MM.1S (cell line): ENCODE measurements at regions not wholly inside any gene's neighbourhood (a gene's known extent, or its start where the extent isn't known, plus 50 kb on each side); places are given as distances from the start of the nearest gene placed in this dataset.

ENCODE experiments used
- DNase-seq: peaks from one replicate; pipeline ENCODE4 v3.0.0-alpha.2; 2015
- H2AFZ ChIP-seq: fragments of 300-600 bp; sonication (generic); 2 replicates; pipeline ENCODE4 v1.6.0; 2016; ENCODE audit warnings: antibody characterized with exemption, low read length
- H3F3A ChIP-seq: fragments of 300-600 bp; sonication (generic); 2 replicates; pipeline ENCODE4 v1.6.1; 2016; ENCODE audit warnings: mild to moderate bottlenecking, antibody characterized with exemption, low read length, moderate library complexity, mixed read lengths; ENCODE audit not compliant: insufficient read depth
- H3K27ac ChIP-seq: fragments of 300-600 bp; sonication (generic); 2 replicates; pipeline ENCODE4 v1.5.1; 2016; ENCODE audit warnings: mild to moderate bottlenecking, low read length
- H3K27me3 ChIP-seq: fragments of 300-600 bp; sonication (generic); replicated peaks from 2 replicates; pipeline ENCODE4 v1.6.0; 2016; ENCODE audit warnings: low read length; ENCODE audit not compliant: insufficient read depth
- H3K36me3 ChIP-seq: fragments of 300-600 bp; sonication (generic); replicated peaks from 2 replicates; pipeline ENCODE4 v1.6.1; 2016; ENCODE audit warnings: mild to moderate bottlenecking, low read length, mixed read lengths; ENCODE audit not compliant: insufficient read depth
- H3K4me1 ChIP-seq: fragments of 300-600 bp; sonication (generic); 2 replicates; pipeline ENCODE4 v1.6.1; 2016; ENCODE audit warnings: low read length, mixed read lengths
- H3K4me2 ChIP-seq: fragments of 300-600 bp; sonication (generic); 2 replicates; pipeline ENCODE4 v1.6.0; 2016; ENCODE audit warnings: low read depth, low read length
- H3K4me3 ChIP-seq: fragments of 300-600 bp; sonication (generic); 2 replicates; pipeline ENCODE4 v1.5.1; 2016; ENCODE audit warnings: low read length, mixed read lengths
- H3K79me2 ChIP-seq: fragments of 300-600 bp; sonication (generic); 2 replicates; pipeline ENCODE4 v1.6.1; 2016; ENCODE audit warnings: mixed run types, low read length, mixed read lengths
- H3K9ac ChIP-seq: fragments of 300-600 bp; sonication (generic); 2 replicates; pipeline ENCODE4 v1.6.1; 2016; ENCODE audit warnings: low read length, mixed read lengths
- H3K9me2 ChIP-seq: fragments of 300-600 bp; sonication (generic); replicated peaks from 2 replicates; pipeline ENCODE4 v1.6.1; 2016; ENCODE audit warnings: mild to moderate bottlenecking, low read length, mixed read lengths; ENCODE audit not compliant: insufficient read depth
- H3K9me3 ChIP-seq: fragments of 300-600 bp; sonication (generic); replicated peaks from 2 replicates; pipeline ENCODE4 v1.6.1; 2016; ENCODE audit warnings: mild to moderate bottlenecking, low read length, mixed read lengths; ENCODE audit not compliant: insufficient read depth
- H4K20me1 ChIP-seq: fragments of 300-600 bp; sonication (generic); 2 replicates; pipeline ENCODE4 v1.6.1; 2016; ENCODE audit warnings: mild to moderate bottlenecking, low read length, moderate library complexity, mixed read lengths; ENCODE audit not compliant: insufficient read depth
- CTCF ChIP-seq: fragments of 300-600 bp; sonication (generic); IDR thresholded peaks from 2 replicates; pipeline ENCODE4 v1.5.1; 2016; ENCODE audit warnings: antibody characterized with exemption, low read length, mixed read lengths
- EZH2 ChIP-seq: fragments of 300-600 bp; sonication (generic); optimal IDR thresholded peaks from 2 replicates; pipeline ENCODE3; 2017; ENCODE audit warnings: low read depth, mild to moderate bottlenecking, antibody characterized with exemption, low read length, mixed read lengths
- EZH2phosphoT487 ChIP-seq: fragments of 300-600 bp; sonication (generic); IDR thresholded peaks from 2 replicates; pipeline ENCODE4 v1.6.1; 2018; ENCODE audit warnings: antibody characterized with exemption, low read length

DNA sequence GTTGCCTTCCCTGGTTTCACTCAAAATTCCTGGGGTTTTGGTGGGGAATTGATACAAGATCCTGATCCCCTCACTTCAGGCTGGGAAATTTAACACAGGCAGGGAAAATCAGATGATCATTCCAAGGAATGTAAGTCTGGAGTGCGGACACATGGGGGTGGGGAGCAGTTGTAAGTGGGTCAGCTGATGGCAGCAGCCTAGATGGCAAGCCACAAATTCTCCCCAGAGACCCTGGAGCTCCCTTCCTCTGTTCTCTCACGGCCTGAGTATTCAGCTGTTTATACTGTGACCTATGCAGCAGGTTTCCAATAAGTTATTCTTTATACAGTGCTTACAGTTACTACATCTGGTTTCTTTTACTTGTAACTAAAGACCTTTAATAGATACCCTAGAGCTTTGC lies 144.9 kb downstream of the SH3BGRL2 start:
- Histone ChIP-seq H3K27me3 (no peaks in the 10 kb centered on the region), H3K27ac (no peak overlapping the region), H4K20me1 (no peaks in the 10 kb centered on the region), H2AFZ (no peak overlapping the region), H3K9me3 (no peaks in the 10 kb centered on the region), H3K4me2 (no peak overlapping the region), H3F3A (no peaks in the 10 kb centered on the region), H3K4me3 (no peak overlapping the region), H3K79me2 (no peaks in the 10 kb centered on the region), H3K9ac (no peak overlapping the region), H3K36me3 (no peaks in the 10 kb centered on the region), H3K4me1 (peaks cover 4% of the 10 kb centered on the region; the same call in 1 of the 2 replicates), H3K9me2 (no peaks in the 10 kb centered on the region)
- TF ChIP-seq CTCF (no peak), EZH2phosphoT487 (no peak), EZH2 (no peak)
- DNase-seq, result no peak

GRCh38 chr6:79775222-79775621 lies 144.1 kb downstream of the SH3BGRL2 start:
- Histone ChIP-seq H3K79me2 (no peaks in the 10 kb centered on the region), H3K4me2 (no peak overlapping the region), H3F3A (no peaks in the 10 kb centered on the region), H3K27ac (no peak overlapping the region), H3K9me2 (no peaks in the 10 kb centered on the region), H2AFZ (no peak overlapping the region), H3K4me3 (no peak overlapping the region), H3K9ac (no peak overlapping the region), H4K20me1 (no peaks in the 10 kb centered on the region), H3K27me3 (no peaks in the 10 kb centered on the region), H3K9me3 (no peaks in the 10 kb centered on the region), H3K4me1 (peaks cover 4% of the 10 kb centered on the region; the same call in 1 of the 2 replicates), H3K36me3 (no peaks in the 10 kb centered on the region)
- DNase-seq, result no peak
- no peak for TF ChIP-seq EZH2

DNA sequence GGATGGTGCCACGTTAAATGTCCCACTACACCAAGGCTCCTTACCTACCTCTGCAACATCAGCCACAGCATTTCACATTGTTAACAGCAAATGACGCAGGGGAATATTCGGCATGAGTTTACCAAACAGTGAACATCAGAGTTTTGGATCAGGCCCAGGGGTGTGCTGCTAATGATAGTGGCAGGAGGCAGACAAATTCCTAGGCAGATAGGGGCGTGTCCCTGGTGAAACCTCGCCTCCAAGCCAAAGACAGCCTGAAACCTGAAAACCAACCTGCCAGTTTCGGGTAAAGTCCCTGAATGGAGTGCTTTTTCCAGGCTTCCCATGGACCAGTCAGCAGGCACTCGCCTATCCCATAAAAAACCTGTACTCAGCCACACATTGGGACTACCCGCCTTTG lies 133.6 kb downstream of the SH3BGRL2 start:
- TF ChIP-seq EZH2phosphoT487 (no peak), EZH2 (no peak), CTCF (no peak)
- H3K9me2 ChIP-seq, result no peaks in the 10 kb centered on the region
- H3K4me2 ChIP-seq, result no peak overlapping the region
- DNase-seq, result no peak
- H3F3A ChIP-seq, result no peaks in the 10 kb centered on the region
- no peaks in the 10 kb centered on the region for H3K79me2 ChIP-seq
- H3K27me3 ChIP-seq, result no peaks in the 10 kb centered on the region
- H3K4me1 ChIP-seq, result no peaks in the 10 kb centered on the region
- H3K9me3 ChIP-seq, result no peaks in the 10 kb centered on the region
- no peak overlapping the region for H3K9ac ChIP-seq
- H4K20me1 ChIP-seq, result no peaks in the 10 kb centered on the region
- H2AFZ ChIP-seq, result no peak overlapping the region
- H3K36me3 ChIP-seq, result no peaks in the 10 kb centered on the region
- no peak overlapping the region for H3K4me3 ChIP-seq
- no peak overlapping the region for H3K27ac ChIP-seq

GRCh38 chr6:79763301-79763700 lies 132.2 kb downstream of the SH3BGRL2 start:
- Histone ChIP-seq H3K9ac (no peak overlapping the region), H3K4me3 (no peak overlapping the region), H3K9me3 (no peaks in the 10 kb centered on the region), H3F3A (no peaks in the 10 kb centered on the region), H3K4me2 (no peak overlapping the region), H3K27me3 (no peaks in the 10 kb centered on the region), H3K27ac (no peak overlapping the region), H3K36me3 (no peaks in the 10 kb centered on the region), H4K20me1 (no peaks in the 10 kb centered on the region), H3K9me2 (no peaks in the 10 kb centered on the region), H2AFZ (no peak overlapping the region), H3K4me1 (no peaks in the 10 kb centered on the region), H3K79me2 (no peaks in the 10 kb centered on the region)
- no peak for TF ChIP-seq EZH2phosphoT487
- TF ChIP-seq CTCF, result no peak
- no peak for TF ChIP-seq EZH2
- DNase-seq, result no peak
